Kidney (tissue), 13 donors: ENCODE measurements at regions not wholly inside any gene's neighbourhood (a gene's known extent, or its start where the extent isn't known, plus 50 kb on each side); places are given as distances from the start of the nearest gene placed in this dataset.

Experiments
- DNase-seq, 5 donors: peaks; one replicate each; pipeline ENCODE4 v3.0.0-alpha.2; 2013 to 2020
- FAIRE-seq: peaks from 2 replicates; lab custom pipeline; 2012; peaks lifted over from hg19 to GRCh38; lab: Jason Lieb, UNC
- H3K27ac ChIP-seq, 2 donors: one replicate each; pipeline ENCODE4 v1.7.0; 2013; ENCODE audit warnings: low read depth in 2 of 2, low read length in 2 of 2, inconsistent platforms in 1 of 2
- H3K27me3 ChIP-seq: one replicate; pipeline ENCODE4 v1.7.1; 2013; ENCODE audit warnings: low read length, inconsistent platforms; ENCODE audit not compliant: control insufficient read depth, insufficient read depth
- H3K36me3 ChIP-seq, 3 donors: one replicate each; pipeline versions ENCODE4 v1.7.0 to v1.7.1; 2013; ENCODE audit warnings: low read length in 3 of 3, control low read depth in 1 of 3, inconsistent platforms in 1 of 3; ENCODE audit not compliant: insufficient read depth in 3 of 3, control insufficient read depth in 2 of 3
- H3K4me1 ChIP-seq, 3 donors: one replicate each; pipeline versions ENCODE4 v1.7.0 to v1.7.1; 2013; ENCODE audit warnings: low read length in 3 of 3, inconsistent platforms in 1 of 3, low read depth in 1 of 3; ENCODE audit not compliant: control insufficient read depth in 2 of 3, insufficient read depth in 2 of 3
- H3K4me3 ChIP-seq, 3 donors: one replicate each; pipeline versions ENCODE4 v1.7.0 to v1.8.1; 2013; ENCODE audit warnings: low read length in 3 of 3, control low read depth in 1 of 3, inconsistent platforms in 1 of 3
- H3K9ac ChIP-seq, 3 donors: one replicate each; pipeline versions ENCODE4 v1.7.0 to v1.7.1; 2013; ENCODE audit warnings: low read length in 3 of 3, control low read depth in 1 of 3, inconsistent platforms in 1 of 3
- H3K9me3 ChIP-seq, 3 donors: one replicate each; pipeline versions ENCODE4 v1.7.0 to v1.7.1; 2013; ENCODE audit warnings: low read length in 3 of 3, control low read depth in 1 of 3, inconsistent platforms in 1 of 3; ENCODE audit not compliant: control insufficient read depth in 2 of 3, insufficient read depth in 1 of 3
- CTCF ChIP-seq: IDR thresholded peaks from 3 replicates; pipeline ENCODE4 v1.5.1; 2012; ENCODE audit warnings: mild to moderate bottlenecking, moderate library complexity, borderline replicate concordance; ENCODE audit not compliant: insufficient read depth; ENCODE audit errors: extremely low read depth
- intact Hi-C: fragments of 100-400 bp; cut with DNase I; formaldehyde crosslinking; loops from one replicate; pipeline ENCODE4 v1.11.1; 2022
- donor health status: control.
- donor health status: control.
- donor health status: control.
- donor health status: control.
- donor health status: control.
- donor health status: DM: yes; HTN: yes; CAD: no.
- donor health status: Normal renal cell carcinoma (clear cell type).

- no peak overlapping the region for H3K9ac ChIP-seq
- no peak for TF ChIP-seq CTCF
Measured at GRCh38 chr2:15871239-15871783, 69.0 kb upstream of the MYCN start.

GRCh38 chr2:15872854-15873253 is 67.5 kb upstream of the MYCN start:
- intact Hi-C loops, result no loop called here
- Histone ChIP-seq H3K36me3 (no peaks in the 10 kb centered on the region), H3K4me3 (no peak overlapping the region), H3K4me1 (peaks cover 0 to 7% (median 0%) of the 10 kb centered on the region in 3 donors), H3K27me3 (no peaks in the 10 kb centered on the region), H3K9me3 (no peaks in the 10 kb centered on the region), H3K27ac (no peak overlapping the region), H3K9ac (no peak overlapping the region)
- no peak for DNase-seq
- TF ChIP-seq CTCF, result no peak
- no peak for FAIRE-seq

More at GRCh38 chr2:15871239-15871783, 69.0 kb upstream of the MYCN start:
- Histone ChIP-seq H3K36me3 (no peaks in the 10 kb centered on the region), H3K27me3 (no peaks in the 10 kb centered on the region), H3K4me1 (peaks cover 0 to 7% (median 0%) of the 10 kb centered on the region in 3 donors), H3K4me3 (no peak overlapping the region), H3K9me3 (peaks cover 0 to 6% (median 0%) of the 10 kb centered on the region in 3 donors), H3K27ac (no peak overlapping the region)
- FAIRE-seq (no peak), DNase-seq (no peak)
- intact Hi-C loops, result no loop called here

GRCh38 chr2:15874321-15874720 is 66.0 kb upstream of the MYCN start:
- FAIRE-seq, result no peak

More at GRCh38 chr2:15874321-15874720, 66.0 kb upstream of the MYCN start:
- Histone ChIP-seq H3K4me1 (peaks cover 0 to 7% (median 0%) of the 10 kb centered on the region in 3 donors), H3K9me3 (no peaks in the 10 kb centered on the region), H3K9ac (no peak overlapping the region), H3K27me3 (no peaks in the 10 kb centered on the region), H3K36me3 (no peaks in the 10 kb centered on the region), H3K27ac (peak overlapping the region; percentile 53 to 61), H3K4me3 (no peak overlapping the region)
- intact Hi-C loops, result no loop called here
- DNase-seq, result peak in 1 of 5 donors; percentile 3
- no peak for TF ChIP-seq CTCF
